IPS-NIHi7 (cell line): ENCODE measurements at regions not wholly inside any gene's neighbourhood (a gene's known extent, or its start where the extent isn't known, plus 50 kb on each side); places are given as distances from the start of the nearest gene placed in this dataset.
A peak's percentile ranks its signal among the peaks of the same experiment; 100 is the strongest.
"Not testable (repeated sequence)": the region's sequence is repeated elsewhere in the genome, so short reads cannot be mapped to it uniquely, and the experiment has no call there.

Source experiments
- DNase-seq: peaks from one replicate; pipeline ENCODE4 v3.0.0; 2012; ENCODE audit warnings: mixed read lengths; ENCODE audit errors: extremely low spot score

DNA sequence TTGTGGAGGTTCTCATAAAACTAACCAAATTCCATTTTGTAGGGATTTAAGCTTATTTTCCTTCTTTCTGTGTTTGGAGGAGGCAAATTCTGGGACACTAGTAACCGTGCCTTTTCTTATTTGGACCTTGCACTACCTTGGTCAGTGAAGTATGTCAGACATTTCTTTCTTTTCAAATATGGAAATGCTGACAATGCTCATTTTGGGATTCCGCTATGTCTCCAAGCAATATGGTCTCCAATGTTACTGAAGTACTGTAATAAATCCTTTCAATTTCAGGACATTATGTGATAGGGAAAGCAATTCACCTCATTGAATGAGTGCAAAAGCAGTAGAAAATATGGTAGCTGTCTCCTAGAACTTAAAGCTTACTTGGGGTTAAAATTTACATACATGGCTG, 372.3 kb downstream of the HLX start:
- no peak for DNase-seq

DNA sequence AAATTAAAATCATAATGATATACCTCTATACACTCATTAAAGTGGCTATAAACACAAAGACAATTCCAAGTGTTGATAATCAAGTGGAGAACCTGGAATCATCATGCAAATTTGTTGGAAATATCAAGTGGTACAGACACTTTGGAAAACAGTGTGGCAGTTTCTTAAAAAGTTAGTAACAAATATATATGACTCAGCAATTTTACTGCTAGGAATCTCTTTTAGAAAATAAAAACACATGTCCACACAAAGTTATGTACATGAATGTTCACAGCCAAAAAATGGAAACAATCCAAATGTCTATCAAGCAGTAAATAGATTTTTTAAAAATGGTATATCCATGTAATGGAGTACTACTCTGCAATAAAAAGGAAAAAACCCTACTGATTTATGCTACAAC, 375.6 kb downstream of the HLX start:
- no peak for DNase-seq

- no peak for DNase-seq
These were observed 377.5 kb downstream of the HLX start for GRCh38 chr1:221256773-221257172.

DNA sequence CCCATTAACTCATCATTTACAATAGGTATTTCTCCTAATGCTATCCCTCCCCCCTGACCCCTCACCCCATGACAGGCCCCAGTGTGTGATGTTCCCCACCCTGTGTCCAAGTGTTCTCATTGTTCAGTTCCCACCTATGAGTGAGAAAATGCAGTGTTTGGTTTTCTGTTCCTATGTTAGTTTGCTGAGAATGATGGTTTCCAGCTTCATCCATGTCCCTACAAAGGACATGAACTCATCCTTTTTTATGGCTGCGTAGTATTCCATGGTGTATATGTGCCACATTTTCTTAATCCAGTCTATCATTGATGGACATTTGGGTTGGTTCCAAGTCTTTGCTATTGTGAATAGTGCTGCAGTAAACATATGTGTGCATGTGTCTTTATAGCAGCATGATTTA, 378.3 kb downstream of the HLX start:
- DNase-seq: not testable (repeated sequence)

DNA sequence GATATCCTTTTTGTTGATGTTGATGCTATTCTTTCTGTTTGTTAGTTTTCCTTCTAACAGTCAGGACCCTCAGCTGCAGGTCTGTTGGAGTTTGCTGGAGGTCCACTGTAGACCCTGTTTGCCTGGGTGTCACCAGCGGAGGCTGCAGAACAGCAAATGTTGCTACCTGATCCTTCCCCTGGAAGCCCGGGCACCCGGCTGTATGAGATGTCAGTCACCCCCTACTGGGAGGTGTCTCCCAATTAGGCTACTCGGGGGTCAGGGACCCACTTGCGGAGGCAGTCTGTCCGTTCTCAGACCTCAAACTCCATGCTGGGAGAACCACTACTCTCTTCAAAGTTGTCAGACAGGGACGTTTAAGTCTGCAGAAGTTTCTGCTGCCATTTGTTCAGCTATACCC, 383.4 kb downstream of the HLX start:
- DNase-seq: not testable (repeated sequence)

GRCh38 chr1:221263831-221264767, 384.9 kb downstream of the HLX start:
- DNase-seq: peak; percentile 78

DNA sequence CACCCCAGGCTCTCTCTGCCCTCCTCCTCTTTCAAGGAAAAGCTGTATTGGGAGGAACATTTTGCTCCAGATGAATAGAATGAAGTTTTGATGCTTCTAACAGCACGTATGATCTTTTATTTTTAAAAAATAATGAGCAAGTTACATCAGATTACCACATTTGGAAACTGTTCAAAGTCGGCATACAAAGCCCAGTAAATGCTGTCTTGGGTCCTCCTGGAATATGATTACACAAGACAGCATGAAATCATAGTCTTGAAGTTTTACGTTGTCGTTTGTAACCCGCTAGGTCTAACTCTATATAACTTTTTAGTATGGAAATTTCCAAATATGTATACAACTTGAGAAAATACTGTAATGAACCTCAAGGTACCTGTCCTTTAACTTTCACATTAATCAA, 385.6 kb downstream of the HLX start:
- no peak for DNase-seq

GRCh38 chr1:221268295-221268694, 389.1 kb downstream of the HLX start:
- no peak for DNase-seq

- no peak for DNase-seq
These were observed 392.5 kb downstream of the HLX start for GRCh38 chr1:221271701-221272100.

DNA sequence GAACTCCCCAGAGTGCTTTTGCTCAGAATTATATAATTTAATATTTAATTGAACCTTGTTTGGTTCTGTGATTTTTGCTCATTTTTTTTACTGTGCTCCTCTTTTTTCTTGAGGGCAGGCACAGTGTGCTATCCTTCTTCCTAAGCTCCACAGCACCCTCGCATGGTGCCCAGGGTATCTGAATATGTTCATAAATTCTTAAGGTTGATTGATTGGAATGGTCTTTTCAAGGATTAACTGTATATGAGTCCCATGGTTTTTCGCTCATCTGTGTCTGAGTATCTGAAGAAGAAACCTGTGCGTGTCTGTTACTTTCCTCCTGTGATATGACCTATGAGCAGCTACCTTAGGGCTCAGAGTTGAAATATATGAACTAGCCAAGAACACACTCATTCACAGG, 393.7 kb downstream of the HLX start:
- no peak for DNase-seq

DNA sequence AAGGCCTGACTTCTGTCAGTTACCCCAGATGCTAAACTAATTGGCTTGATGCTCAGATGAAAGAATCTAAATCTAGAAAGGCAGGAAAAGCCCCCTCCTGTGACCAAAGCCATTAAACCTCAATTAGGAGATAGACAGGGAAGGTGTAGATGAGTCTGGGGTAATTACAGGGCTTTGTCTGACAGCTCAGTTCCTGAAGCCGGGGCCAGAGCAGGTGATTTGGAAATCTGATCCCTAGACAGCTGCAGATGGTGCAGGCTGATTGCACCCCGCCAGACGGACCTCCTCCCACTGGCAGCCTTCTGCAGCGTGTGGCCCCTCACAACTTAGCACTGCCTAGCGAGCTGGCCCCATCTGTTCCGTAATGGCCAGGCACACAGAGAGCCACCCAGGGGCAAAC, 395.1 kb downstream of the HLX start:
- DNase-seq: peak; percentile 33

DNA sequence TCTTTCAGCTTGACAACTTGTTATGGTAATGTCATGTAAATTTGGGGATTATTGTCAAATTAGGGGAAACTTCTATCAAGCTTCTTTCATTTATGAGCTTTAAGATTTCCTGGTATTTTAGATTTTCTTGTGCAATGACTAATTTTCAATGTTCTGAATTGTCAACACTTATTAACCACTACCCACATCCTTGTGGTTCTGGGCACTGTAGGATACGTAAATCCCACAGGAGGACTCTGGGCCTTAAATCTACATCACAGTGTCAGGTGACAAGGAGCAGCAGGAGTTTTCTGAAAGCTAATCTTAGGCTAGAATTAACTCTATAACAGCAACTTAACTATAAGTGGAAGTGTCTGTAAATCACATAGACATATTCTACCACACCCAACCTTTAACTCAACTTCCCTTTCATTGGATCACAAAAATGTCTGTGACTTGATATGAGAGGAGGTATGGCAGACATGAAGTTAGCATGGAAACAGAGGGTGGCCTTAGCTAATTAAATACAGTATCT, 397.7 kb downstream of the HLX start:
- DNase-seq: no peak

DNA sequence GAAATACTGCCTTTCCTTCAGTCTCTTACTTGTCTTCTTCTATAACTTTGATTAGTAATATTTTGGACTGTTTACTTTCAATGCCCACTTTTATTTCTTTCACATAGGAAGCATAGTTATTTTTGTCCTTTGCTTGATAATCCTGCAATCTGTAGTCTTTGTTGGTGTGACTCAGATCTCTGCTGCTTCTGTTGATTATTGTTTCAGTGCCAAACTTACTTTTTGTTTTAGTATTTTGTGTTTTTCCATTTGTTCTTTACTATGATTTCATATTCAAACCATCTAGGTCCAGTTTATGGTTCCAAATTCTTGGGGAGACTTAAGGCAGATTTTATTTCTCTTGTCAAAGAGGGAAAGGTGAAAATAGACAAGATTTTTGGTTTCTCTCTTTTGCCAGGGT, 399.9 kb downstream of the HLX start:
- DNase-seq: no peak

GRCh38 chr1:221283532-221283931, 404.3 kb downstream of the HLX start:
- DNase-seq: no peak

DNA sequence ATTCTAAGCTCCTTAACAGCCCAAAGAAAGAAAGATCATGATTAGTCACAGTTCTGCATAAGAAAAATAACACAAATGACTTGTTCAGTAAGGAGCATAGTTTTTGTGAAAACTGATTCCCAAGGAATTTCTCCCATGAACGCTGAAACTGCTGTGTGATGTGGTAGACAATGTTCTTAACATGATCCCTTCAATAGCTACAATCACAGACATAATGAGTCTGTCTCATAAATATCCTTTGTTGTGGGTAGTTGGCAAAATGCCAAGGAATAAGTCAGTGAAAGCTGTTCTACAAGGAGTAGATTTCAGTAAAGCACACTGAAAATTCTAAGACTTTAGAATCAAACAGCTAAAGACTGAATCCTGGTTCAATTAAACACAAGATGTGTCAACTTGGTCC, 404.8 kb downstream of the HLX start:
- no peak for DNase-seq

DNA sequence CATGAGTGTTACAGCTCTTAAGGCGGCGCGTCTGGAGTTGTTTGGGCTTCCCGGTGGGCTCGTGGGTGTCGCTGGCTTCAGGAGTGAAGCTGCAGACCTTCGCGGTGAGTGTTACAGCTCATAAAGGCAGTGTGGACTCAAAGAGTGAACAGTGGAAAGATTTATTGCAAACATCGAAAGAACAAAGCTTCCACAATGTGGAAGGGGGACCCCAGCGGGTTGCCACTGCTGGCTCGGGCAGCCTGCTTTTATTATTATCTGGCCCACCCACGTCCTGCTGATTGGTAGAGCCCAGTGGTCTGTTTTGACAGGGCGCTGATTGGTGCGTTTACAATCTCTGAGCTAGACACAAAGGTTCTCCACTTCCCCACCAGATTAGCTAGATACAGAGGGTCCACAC, 405.7 kb downstream of the HLX start:
- DNase-seq: not testable (repeated sequence)

DNA sequence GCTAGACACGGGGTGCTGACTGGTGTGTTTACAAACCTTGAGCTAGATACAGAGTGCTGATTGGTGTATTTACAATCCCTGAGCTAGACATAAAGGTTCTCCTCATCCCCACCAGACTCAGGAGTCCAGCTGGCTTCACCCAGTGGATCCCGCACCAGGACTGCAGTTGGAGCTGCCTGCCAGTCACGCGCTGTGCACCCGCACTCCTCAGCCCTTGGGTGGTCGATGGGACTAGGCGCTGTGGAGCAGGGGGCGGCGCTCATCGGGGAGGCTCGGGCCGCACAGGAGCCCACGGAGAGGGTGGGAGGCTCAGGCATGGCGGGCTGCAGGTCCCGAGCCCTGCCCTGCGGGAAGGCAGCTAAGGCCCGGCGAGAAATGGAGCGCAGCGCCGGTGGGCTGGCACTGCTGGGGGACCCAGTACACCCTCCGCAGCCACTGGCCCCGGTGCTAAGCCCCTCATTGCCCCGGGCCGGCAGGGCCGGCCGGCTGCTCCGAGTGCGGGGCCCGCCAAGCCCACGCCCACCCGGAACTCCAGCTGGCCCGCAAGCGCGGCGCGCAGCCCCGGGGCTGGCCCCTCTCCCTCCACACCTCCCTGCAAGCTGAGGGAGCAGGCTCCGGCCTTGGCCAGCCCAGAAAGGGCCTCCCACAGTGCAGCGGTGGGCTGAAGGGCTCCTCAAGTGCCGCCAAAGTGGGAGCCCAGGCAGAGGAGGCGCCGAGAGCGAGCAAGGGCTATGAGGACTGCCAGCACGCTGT, 406.4 kb downstream of the HLX start:
- DNase-seq: not testable (repeated sequence)

GRCh38 chr1:221286399-221286798, 407.2 kb downstream of the HLX start:
- no peak for DNase-seq

- DNase-seq: no peak
These were observed 409.9 kb downstream of the HLX start for GRCh38 chr1:221289103-221289502.

GRCh38 chr1:221290669-221291068, 411.4 kb downstream of the HLX start:
- DNase-seq: no peak

DNA sequence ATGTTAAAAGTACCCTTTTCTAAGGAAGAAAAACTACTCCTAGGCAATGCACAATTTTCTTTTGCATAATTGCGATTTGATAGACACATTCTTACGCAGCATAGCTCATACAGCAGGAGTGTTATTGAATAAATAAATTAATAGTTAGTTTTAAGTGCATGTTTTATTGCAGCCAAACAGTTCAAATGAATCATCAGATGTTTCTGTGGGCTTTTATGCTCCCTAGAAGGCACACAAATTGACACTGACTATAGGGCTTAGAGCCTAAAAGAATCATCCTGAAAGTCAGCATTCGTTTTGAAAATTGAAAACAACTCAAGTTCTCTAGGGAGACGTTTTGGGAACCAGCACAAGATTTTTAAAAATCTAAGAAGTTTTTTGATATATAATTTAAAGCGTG, 411.9 kb downstream of the HLX start:
- DNase-seq: no peak

DNA sequence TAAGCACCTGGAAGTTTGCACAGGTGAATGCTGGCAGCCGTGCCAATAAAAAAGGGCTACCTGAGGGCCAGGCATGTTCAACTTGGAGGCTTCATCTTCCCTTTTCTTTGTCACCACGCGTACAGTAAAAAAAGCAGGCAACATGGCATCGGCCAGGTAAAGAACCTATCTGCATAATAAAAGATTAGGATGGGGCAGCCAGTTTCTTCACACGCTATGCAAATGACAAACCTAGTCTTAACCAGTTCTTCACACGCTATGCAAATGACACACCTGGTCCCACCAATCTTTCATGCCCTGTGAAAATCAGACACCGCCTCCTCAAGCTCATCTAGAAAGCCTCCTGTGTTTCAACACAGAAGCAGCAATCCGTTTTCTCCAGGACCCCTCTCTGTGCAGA, 413.4 kb downstream of the HLX start:
- DNase-seq: no peak

GRCh38 chr1:221294242-221294641, 415.0 kb downstream of the HLX start:
- no peak for DNase-seq
